Stromal cell of bone marrow (primary cell): ENCODE measurements at regions not wholly inside any gene's neighbourhood (a gene's known extent, or its start where the extent isn't known, plus 50 kb on each side); places are given as distances from the start of the nearest gene placed in this dataset.
"Not testable (repeated sequence)": the region's sequence is repeated elsewhere in the genome, so short reads cannot be mapped to it uniquely, and the experiment has no call there.

Source experiments
- DNase-seq: peaks from one replicate; pipeline ENCODE4 v3.0.0-alpha.2; 2012; ENCODE audit warnings: low read depth

- no peak for DNase-seq
Observed at GRCh38 chr11:70894566-70895365, 357.6 kb downstream of the SHANK2 start.

GRCh38 chr11:70895366-70895670, 357.1 kb downstream of the SHANK2 start:
- no peak for DNase-seq

- DNase-seq, result no peak
Observed at GRCh38 chr11:70897429-70897828, 354.9 kb downstream of the SHANK2 start.

GRCh38 chr11:70899616-70900015, 352.8 kb downstream of the SHANK2 start:
- DNase-seq, result no peak

GRCh38 chr11:70900540-70900939, 351.8 kb downstream of the SHANK2 start:
- DNase-seq, result no peak

GRCh38 chr11:70901951-70902521, 350.3 kb downstream of the SHANK2 start:
- no peak for DNase-seq

- DNase-seq, result not testable (repeated sequence)
Observed at GRCh38 chr11:70903229-70903628, 349.1 kb downstream of the SHANK2 start.

GRCh38 chr11:70906101-70906500, 346.3 kb downstream of the SHANK2 start:
- no peak for DNase-seq

- no peak for DNase-seq
Observed at GRCh38 chr11:70908223-70908622, 344.2 kb downstream of the SHANK2 start.

- DNase-seq, result no peak
Observed at GRCh38 chr11:70910835-70911234, 341.5 kb downstream of the SHANK2 start.

- no peak for DNase-seq
Observed at GRCh38 chr11:70912226-70912840, 340.0 kb downstream of the SHANK2 start.

GRCh38 chr11:70913715-70914231, 338.6 kb downstream of the SHANK2 start:
- DNase-seq, result no peak

GRCh38 chr11:70914496-70914895, 337.9 kb downstream of the SHANK2 start:
- DNase-seq, result no peak

- no peak for DNase-seq
Observed at GRCh38 chr11:70915158-70915985, 337.0 kb downstream of the SHANK2 start.

GRCh38 chr11:70916351-70916750, 336.0 kb downstream of the SHANK2 start:
- no peak for DNase-seq

- no peak for DNase-seq
Observed at GRCh38 chr11:70918242-70918641, 334.1 kb downstream of the SHANK2 start.

- DNase-seq, result no peak
Observed at GRCh38 chr11:70921804-70922203, 330.6 kb downstream of the SHANK2 start.

- DNase-seq, result no peak
Observed at GRCh38 chr11:70924108-70924507, 328.3 kb downstream of the SHANK2 start.

GRCh38 chr11:70925238-70925637, 327.1 kb downstream of the SHANK2 start:
- no peak for DNase-seq

GRCh38 chr11:70926543-70927201, 325.7 kb downstream of the SHANK2 start:
- DNase-seq, result no peak

- DNase-seq, result no peak
Observed at GRCh38 chr11:70928854-70929598, 323.4 kb downstream of the SHANK2 start.
